Tibial artery (tissue), 4 donors: ENCODE measurements at regions not wholly inside any gene's neighbourhood (a gene's known extent, or its start where the extent isn't known, plus 50 kb on each side); places are given as distances from the start of the nearest gene placed in this dataset.
"Not testable (repeated sequence)": the region's sequence is repeated elsewhere in the genome, so short reads cannot be mapped to it uniquely, and the experiment has no call there.

Experiments
- DNase-seq, 2 donors: peaks; one replicate each; pipeline ENCODE4 v3.0.0-alpha.2; 2019
- H3K27ac ChIP-seq, 2 donors: fragments of 200-600 bp; sonication (generic) in 1 of 2; 1 replicate in 1 of 2; 2 replicates in 1 of 2; pipeline ENCODE4 v1.5.1; 2018 to 2019; ENCODE audit warnings: mild to moderate bottlenecking in 1 of 2
- H3K27me3 ChIP-seq, 2 donors: fragments of 200-600 bp; sonication (generic) in 1 of 2; one replicate each; pipeline versions ENCODE4 v1.5.1 to v1.6.0; 2016 to 2019
- H3K36me3 ChIP-seq, 3 donors: fragments of 200-600 bp; sonication (generic) in 2 of 3; one replicate each; pipeline ENCODE4 v1.5.1; 2016 to 2019; ENCODE audit warnings: mild to moderate bottlenecking in 2 of 3
- H3K4me1 ChIP-seq, 4 donors: fragments of 200-600 bp; sonication (generic) in 2 of 4; 1 replicate in 3 of 4; 2 replicates in 1 of 4; pipeline ENCODE4 v1.5.1; 2016 to 2019
- H3K4me3 ChIP-seq, 2 donors: fragments of 200-600 bp; sonication (generic) in 1 of 2; 1 replicate in 1 of 2; 2 replicates in 1 of 2; pipeline ENCODE4 v1.5.1; 2018 to 2019; ENCODE audit warnings: mild to moderate bottlenecking in 2 of 2
- H3K9me3 ChIP-seq, 3 donors: fragments of 200-600 bp; sonication (generic) in 1 of 3; one replicate each; pipeline ENCODE4 v1.5.1; 2016 to 2019
- intact Hi-C: fragments of 100-400 bp; cut with DNase I; formaldehyde crosslinking; loops from one replicate; pipeline ENCODE4 v1.15.0; 2023; ENCODE audit warnings: low total_unique reads
- TF ChIP-seq, protein P1 (sequence below), 2 experiments: fragments of 200-600 bp in 1 of 2; fragments of 450-650 bp in 1 of 2; IDR thresholded peaks; one replicate each; pipeline ENCODE4 v1.5.1; 2017 to 2019; ENCODE audit warnings: antibody characterized with exemption in 2 of 2, mild to moderate bottlenecking in 1 of 2, moderate library complexity in 1 of 2

DNA sequence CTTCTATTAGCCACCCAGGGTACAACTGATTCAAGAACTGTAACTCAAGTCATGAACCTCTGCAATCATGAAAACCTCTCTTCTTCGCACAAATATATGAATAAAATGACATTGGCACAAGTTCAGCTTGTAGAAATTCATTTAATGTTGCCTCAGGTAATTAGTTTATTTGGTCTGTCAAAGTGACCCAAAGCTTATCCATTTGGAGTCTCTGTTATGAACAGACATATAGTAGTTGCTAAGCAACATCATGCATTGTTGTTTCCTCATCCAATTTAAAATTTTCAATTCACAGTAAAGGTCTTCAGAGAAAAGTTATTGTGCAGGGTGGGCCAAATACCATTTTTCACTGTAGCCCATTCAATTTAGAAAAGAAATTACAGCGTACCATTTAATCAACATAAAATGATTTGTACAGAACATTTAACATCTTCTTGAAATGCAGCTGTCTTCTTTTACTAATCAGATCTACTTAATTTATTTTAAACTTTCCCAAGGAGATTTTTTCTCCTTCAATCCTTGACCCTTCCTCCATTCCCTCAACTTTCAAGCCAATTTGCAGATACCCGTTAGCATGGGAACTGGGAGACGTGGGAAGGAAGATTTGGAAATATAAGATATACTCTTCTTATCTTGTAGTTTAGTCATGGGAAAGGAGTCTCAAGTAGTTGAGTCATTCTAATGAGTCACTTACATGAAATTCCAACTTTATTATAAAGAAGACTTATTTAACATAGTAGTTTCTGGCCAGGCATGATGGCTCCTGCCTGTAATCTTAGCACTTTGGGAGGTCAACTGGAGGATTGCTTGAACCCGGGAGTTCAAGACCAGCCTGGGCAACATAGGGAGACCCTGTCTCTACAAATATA is 231.3 kb downstream of the ATPSCKMT start:
- no peaks in the 10 kb centered on the region for H3K27me3 ChIP-seq
- H3K9me3 ChIP-seq = peaks cover 0 to 6% (median 0%) of the 10 kb centered on the region in 3 donors
- H3K4me3 ChIP-seq = no peak overlapping the region
- no peak overlapping the region for H3K27ac ChIP-seq
- intact Hi-C loops = no loop called here
- H3K4me1 ChIP-seq = no peaks in the 10 kb centered on the region
- no peaks in the 10 kb centered on the region for H3K36me3 ChIP-seq
- TF ChIP-seq, protein P1, sequence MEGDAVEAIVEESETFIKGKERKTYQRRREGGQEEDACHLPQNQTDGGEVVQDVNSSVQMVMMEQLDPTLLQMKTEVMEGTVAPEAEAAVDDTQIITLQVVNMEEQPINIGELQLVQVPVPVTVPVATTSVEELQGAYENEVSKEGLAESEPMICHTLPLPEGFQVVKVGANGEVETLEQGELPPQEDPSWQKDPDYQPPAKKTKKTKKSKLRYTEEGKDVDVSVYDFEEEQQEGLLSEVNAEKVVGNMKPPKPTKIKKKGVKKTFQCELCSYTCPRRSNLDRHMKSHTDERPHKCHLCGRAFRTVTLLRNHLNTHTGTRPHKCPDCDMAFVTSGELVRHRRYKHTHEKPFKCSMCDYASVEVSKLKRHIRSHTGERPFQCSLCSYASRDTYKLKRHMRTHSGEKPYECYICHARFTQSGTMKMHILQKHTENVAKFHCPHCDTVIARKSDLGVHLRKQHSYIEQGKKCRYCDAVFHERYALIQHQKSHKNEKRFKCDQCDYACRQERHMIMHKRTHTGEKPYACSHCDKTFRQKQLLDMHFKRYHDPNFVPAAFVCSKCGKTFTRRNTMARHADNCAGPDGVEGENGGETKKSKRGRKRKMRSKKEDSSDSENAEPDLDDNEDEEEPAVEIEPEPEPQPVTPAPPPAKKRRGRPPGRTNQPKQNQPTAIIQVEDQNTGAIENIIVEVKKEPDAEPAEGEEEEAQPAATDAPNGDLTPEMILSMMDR (IDR thresholded peaks at IDR 0.05) = no peak
- no peak for DNase-seq

DNA sequence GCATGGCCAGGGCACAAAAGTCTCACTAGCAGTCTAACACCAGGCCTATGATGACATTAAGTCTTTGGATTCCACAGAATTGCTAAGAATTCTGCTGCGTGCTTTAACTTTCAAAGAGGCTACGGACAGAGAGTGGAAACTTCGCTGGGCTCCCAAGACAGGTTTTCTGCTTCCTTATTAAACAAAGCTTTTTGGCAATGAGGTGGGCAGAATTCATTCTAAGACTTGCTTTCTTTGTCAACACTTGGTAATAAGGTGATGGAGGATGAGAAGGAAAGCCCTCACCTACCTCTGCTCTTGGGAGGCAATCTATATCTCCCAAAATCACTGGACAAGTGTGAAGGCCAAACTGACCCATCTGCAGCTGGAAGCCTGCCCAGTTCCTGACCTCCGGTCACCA is 231.9 kb downstream of the ATPSCKMT start:
- Histone ChIP-seq H3K4me1 (no peaks in the 10 kb centered on the region), H3K36me3 (no peaks in the 10 kb centered on the region), H3K4me3 (no peak overlapping the region), H3K27ac (no peak overlapping the region), H3K9me3 (peaks cover 0 to 4% (median 0%) of the 10 kb centered on the region in 3 donors), H3K27me3 (no peaks in the 10 kb centered on the region)
- TF ChIP-seq, protein P1 (IDR thresholded peaks at IDR 0.05) = no peak
- no peak for DNase-seq
- intact Hi-C loops = no loop called here

DNA sequence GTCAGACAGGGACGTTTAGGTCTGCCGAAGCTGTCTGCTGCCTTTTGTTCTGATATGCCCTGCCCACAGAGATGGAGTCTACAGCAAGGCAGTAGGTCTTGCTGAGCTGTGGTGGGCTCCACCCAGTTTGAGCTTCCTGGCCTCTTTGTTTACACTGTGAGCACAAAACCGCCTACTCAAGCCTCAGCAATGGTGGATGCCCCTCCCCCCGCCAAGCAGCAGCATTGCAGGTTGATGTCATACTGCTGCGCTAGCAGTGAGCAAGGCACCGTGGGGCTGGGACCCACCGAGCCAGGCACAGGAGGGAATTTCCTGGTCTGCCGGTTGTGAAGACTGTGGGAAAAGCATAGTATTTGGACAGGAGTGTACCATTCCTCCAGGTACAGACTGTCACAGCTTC is 233.1 kb downstream of the ATPSCKMT start:
- H3K9me3 ChIP-seq, H3K4me3 ChIP-seq, H3K36me3 ChIP-seq, intact Hi-C loops, H3K4me1 ChIP-seq, H3K27me3 ChIP-seq, H3K27ac ChIP-seq, DNase-seq: not testable (repeated sequence)

DNA sequence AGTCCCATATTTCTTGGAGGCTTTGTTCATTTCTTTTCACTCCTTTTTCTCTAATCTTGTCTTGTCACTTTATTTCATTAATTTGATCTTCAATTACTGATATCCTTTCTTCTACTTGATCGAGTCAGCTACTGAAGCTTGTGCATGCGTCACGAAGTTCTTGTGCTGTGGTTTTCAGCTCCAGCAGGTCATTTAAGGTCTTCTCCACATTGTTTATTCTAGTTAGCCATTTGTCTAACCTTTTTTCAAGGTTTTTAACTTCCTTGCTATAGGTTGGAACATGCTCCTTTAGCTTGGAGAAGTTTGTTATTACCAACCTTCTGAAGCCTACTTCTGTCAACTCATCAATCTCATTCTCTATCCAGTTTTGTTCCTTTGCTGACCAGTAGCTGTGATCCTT is 234.0 kb downstream of the ATPSCKMT start:
- DNase-seq, intact Hi-C loops, H3K27me3 ChIP-seq: not testable (repeated sequence)

DNA sequence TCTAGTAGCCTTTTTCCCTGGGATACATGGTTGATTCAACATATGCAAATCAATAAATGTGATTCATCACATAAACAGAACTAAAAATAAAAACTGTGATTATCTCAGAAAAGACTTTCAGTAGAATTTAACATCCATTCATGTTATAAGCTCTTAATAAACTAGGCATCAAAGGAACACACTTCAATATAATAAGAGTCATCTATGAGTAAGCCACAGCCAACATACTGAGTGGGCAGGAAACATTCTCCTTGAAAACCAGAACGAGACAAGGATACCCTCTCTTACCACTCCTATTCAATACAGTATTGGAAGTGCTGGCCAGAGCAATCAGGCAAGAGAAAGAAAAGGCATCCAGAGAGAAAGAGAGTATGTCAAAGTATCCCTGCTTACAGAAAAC is 239.9 kb downstream of the ATPSCKMT start:
- TF ChIP-seq, protein P1 (IDR thresholded peaks at IDR 0.05) = no peak
- intact Hi-C loops = no loop called here
- H3K9me3 ChIP-seq = no peaks in the 10 kb centered on the region

More for the DNA sequence above, 234.0 kb downstream of the ATPSCKMT start:
- H3K27ac ChIP-seq, H3K4me1 ChIP-seq, H3K4me3 ChIP-seq, H3K9me3 ChIP-seq, H3K36me3 ChIP-seq: not testable (repeated sequence)

DNA sequence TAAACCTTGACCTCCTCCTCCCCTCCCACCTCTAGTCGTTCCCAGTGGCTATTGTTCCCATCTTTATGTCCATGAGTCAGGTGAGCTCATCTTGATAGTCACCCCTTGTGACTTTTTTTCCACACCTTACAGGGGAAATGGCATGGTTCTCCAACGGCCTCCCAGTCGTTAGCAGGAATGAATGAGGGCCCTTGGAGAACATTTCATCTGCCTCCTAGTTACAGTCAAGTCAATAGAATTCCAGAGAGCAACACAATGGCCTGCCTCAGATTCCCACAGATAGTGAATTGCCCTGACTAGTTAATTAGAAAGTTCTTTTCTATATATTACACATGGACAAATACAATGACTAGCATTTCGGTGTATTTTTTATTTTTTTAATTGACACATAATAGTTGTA is 262.6 kb downstream of the ATPSCKMT start:
- Histone ChIP-seq H3K4me1 (no peaks in the 10 kb centered on the region), H3K4me3 (no peak overlapping the region), H3K27me3 (no peaks in the 10 kb centered on the region), H3K9me3 (no peaks in the 10 kb centered on the region), H3K27ac (no peak overlapping the region), H3K36me3 (no peaks in the 10 kb centered on the region)
- DNase-seq = no peak
- TF ChIP-seq, protein P1 (IDR thresholded peaks at IDR 0.05) = no peak
- intact Hi-C loops = no loop called here

More for the DNA sequence above, 239.9 kb downstream of the ATPSCKMT start:
- Histone ChIP-seq H3K27ac (no peak overlapping the region), H3K4me1 (no peaks in the 10 kb centered on the region), H3K36me3 (no peaks in the 10 kb centered on the region), H3K4me3 (no peak overlapping the region), H3K27me3 (no peaks in the 10 kb centered on the region)
- no peak for DNase-seq
